ENCODE measurements at regions not wholly inside any gene's neighbourhood (a gene's known extent, or its start where the extent isn't known, plus 50 kb on each side); places are given as distances from the start of the nearest gene placed in this dataset.

DNA sequence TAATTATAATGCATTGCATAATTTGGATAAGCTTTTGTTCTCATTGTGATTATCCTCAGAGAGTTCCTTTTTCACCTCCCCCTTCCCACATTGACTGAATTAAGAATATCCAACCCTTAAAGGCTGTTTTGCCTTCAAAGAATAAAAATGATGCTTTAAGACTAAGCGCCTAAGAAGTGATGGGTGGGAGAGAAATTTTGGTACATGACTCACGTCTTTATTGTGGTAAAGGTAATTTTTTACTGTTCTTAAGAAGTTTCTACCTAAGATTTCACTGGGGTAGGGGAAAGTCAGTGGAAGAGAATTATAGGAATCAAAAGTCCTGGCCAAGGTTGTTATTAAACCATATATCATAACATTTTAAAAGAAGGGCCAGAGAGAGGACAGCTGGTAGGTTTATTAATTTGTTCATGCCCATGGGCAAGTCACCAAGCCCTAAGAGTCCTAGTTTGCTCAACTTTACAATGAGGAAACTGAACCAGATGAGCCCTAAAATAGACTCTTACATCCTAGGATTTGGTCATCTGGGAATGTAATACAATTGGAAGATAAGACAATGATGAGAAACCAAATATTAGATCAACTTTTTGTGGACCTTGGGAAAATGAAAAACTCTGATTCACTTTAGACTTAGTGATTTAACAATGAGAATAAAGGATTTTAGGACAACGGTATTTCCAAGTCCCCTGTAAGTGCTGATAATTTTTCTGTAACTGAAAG is 101.1 kb upstream of the RASGRP1 start (continued):
- TF ChIP-seq, protein P1, sequence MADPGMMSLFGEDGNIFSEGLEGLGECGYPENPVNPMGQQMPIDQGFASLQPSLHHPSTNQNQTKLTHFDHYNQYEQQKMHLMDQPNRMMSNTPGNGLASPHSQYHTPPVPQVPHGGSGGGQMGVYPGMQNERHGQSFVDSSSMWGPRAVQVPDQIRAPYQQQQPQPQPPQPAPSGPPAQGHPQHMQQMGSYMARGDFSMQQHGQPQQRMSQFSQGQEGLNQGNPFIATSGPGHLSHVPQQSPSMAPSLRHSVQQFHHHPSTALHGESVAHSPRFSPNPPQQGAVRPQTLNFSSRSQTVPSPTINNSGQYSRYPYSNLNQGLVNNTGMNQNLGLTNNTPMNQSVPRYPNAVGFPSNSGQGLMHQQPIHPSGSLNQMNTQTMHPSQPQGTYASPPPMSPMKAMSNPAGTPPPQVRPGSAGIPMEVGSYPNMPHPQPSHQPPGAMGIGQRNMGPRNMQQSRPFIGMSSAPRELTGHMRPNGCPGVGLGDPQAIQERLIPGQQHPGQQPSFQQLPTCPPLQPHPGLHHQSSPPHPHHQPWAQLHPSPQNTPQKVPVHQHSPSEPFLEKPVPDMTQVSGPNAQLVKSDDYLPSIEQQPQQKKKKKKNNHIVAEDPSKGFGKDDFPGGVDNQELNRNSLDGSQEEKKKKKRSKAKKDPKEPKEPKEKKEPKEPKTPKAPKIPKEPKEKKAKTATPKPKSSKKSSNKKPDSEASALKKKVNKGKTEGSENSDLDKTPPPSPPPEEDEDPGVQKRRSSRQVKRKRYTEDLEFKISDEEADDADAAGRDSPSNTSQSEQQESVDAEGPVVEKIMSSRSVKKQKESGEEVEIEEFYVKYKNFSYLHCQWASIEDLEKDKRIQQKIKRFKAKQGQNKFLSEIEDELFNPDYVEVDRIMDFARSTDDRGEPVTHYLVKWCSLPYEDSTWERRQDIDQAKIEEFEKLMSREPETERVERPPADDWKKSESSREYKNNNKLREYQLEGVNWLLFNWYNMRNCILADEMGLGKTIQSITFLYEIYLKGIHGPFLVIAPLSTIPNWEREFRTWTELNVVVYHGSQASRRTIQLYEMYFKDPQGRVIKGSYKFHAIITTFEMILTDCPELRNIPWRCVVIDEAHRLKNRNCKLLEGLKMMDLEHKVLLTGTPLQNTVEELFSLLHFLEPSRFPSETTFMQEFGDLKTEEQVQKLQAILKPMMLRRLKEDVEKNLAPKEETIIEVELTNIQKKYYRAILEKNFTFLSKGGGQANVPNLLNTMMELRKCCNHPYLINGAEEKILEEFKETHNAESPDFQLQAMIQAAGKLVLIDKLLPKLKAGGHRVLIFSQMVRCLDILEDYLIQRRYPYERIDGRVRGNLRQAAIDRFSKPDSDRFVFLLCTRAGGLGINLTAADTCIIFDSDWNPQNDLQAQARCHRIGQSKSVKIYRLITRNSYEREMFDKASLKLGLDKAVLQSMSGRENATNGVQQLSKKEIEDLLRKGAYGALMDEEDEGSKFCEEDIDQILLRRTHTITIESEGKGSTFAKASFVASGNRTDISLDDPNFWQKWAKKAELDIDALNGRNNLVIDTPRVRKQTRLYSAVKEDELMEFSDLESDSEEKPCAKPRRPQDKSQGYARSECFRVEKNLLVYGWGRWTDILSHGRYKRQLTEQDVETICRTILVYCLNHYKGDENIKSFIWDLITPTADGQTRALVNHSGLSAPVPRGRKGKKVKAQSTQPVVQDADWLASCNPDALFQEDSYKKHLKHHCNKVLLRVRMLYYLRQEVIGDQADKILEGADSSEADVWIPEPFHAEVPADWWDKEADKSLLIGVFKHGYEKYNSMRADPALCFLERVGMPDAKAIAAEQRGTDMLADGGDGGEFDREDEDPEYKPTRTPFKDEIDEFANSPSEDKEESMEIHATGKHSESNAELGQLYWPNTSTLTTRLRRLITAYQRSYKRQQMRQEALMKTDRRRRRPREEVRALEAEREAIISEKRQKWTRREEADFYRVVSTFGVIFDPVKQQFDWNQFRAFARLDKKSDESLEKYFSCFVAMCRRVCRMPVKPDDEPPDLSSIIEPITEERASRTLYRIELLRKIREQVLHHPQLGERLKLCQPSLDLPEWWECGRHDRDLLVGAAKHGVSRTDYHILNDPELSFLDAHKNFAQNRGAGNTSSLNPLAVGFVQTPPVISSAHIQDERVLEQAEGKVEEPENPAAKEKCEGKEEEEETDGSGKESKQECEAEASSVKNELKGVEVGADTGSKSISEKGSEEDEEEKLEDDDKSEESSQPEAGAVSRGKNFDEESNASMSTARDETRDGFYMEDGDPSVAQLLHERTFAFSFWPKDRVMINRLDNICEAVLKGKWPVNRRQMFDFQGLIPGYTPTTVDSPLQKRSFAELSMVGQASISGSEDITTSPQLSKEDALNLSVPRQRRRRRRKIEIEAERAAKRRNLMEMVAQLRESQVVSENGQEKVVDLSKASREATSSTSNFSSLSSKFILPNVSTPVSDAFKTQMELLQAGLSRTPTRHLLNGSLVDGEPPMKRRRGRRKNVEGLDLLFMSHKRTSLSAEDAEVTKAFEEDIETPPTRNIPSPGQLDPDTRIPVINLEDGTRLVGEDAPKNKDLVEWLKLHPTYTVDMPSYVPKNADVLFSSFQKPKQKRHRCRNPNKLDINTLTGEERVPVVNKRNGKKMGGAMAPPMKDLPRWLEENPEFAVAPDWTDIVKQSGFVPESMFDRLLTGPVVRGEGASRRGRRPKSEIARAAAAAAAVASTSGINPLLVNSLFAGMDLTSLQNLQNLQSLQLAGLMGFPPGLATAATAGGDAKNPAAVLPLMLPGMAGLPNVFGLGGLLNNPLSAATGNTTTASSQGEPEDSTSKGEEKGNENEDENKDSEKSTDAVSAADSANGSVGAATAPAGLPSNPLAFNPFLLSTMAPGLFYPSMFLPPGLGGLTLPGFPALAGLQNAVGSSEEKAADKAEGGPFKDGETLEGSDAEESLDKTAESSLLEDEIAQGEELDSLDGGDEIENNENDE (IDR thresholded peaks at IDR 0.05; ENCODE audit: insufficient replicate concordance, low read length) = no peak
- TF ChIP-seq TAF1 (IDR thresholded peaks at IDR 0.05; ENCODE audit: low read depth, low read length) (no peak), CHD1 (IDR thresholded peaks at IDR 0.05; ENCODE audit: low read depth, low read length) (no peak)
- TF ChIP-seq, protein P2, sequence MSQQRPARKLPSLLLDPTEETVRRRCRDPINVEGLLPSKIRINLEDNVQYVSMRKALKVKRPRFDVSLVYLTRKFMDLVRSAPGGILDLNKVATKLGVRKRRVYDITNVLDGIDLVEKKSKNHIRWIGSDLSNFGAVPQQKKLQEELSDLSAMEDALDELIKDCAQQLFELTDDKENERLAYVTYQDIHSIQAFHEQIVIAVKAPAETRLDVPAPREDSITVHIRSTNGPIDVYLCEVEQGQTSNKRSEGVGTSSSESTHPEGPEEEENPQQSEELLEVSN (IDR thresholded peaks at IDR 0.05) = no peak
